GM18508 (cell line): ENCODE measurements at regions not wholly inside any gene's neighbourhood (a gene's known extent, or its start where the extent isn't known, plus 50 kb on each side); places are given as distances from the start of the nearest gene placed in this dataset.
"Not testable (repeated sequence)": the region's sequence is repeated elsewhere in the genome, so short reads cannot be mapped to it uniquely, and the experiment has no call there.

Experiments used
- ATAC-seq: cut with Tn5 transposase; IDR thresholded peaks from one replicate; pipeline ENCODE4 v1.9.1; 2021; ENCODE audit warnings: moderate number of reproducible peaks; ENCODE audit not compliant: insufficient read depth, unreplicated experiment

DNA sequence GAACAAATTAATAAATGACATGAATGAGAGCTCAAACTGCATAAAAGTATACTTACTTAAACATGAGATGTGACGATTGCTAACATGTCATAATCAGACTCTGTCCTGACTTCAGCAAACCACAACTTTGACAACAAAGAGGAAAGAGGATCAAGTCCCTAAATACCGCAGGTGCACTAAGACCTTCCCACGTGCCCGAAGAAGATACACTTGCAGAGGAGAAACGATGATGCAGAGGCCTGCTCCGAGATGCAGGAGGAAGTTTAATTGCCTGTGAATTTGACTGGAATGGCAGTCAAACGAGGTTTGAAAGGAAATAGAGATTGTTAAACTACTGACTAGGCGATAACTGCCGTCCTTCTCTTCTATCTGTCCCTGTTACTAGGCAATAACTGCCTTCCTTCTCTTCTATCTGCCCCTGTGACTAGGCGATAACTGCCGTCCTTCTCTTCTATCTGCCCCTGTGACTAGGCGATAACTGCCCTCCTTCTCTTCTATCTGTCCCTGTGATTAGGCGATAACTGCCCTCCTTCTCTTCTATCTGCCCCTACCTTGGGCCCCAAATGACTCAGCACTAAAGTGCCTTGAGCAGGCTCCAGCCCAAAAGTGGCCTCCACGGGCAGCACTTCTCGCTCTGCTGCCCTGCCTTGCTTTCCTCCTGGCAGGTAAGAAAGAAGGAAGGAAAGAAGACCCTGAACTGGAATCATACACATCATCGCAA is 2226.0 kb upstream of the DEFB115 start:
- ATAC-seq: not testable (repeated sequence)

GRCh38 chr20:29044239-29044638 is 2213.2 kb upstream of the DEFB115 start:
- not testable (repeated sequence) for ATAC-seq

GRCh38 chr20:29050008-29050606 is 2207.4 kb upstream of the DEFB115 start:
- not testable (repeated sequence) for ATAC-seq

DNA sequence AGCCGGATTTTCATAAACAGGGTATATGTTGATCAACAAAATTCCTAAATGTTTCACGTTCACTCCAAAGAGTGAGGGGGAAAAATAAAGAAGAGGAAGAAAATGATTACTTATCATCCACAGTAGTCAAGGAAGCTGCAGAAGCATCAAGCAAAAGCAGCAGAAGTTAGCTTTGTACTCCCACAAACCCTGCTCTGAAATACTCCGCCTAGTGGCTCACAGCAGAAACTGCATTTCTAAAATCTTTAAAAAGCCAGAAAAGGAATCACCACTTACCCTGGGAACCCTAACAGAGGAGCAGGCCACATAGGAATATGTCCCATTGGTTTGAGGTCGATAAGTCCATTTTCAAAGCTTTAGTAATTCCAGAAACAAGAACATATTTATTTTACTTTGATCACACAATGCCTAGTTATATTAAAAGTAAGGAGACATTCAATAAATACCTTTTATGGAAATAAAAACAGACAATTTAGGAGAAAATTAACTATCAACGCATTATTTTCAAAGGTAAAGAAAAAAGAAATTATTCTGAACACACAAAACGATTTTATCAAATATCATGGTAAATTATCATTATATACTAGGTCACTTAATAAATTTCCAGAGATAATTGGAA is 2199.5 kb upstream of the DEFB115 start:
- not testable (repeated sequence) for ATAC-seq

GRCh38 chr20:29062451-29062850 is 2195.0 kb upstream of the DEFB115 start:
- ATAC-seq: not testable (repeated sequence)

GRCh38 chr20:29066341-29066740 is 2191.1 kb upstream of the DEFB115 start:
- not testable (repeated sequence) for ATAC-seq

GRCh38 chr20:29073640-29074039 is 2183.8 kb upstream of the DEFB115 start:
- ATAC-seq: not testable (repeated sequence)

- ATAC-seq: peak; percentile 98
Observed at GRCh38 chr20:29079769-29080690, 2177.4 kb upstream of the DEFB115 start.

DNA sequence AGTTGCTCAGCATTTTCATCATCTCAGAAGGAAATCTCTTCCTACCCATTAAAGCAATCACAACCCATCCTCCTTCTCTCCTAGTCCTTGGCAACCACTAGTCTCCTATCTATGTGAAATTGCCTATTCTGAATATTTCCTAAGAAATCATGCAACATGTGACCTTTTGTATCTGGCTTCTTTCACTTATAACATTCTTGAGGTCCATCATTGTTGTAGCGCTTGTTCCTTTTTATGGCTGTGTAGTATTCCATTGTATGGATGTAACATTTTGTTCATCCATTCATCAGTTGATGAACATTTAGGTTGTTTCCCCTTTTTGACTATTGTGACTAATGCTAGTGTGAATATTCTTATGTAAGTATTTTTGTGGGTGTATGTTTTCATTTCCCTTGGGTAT is 2175.8 kb upstream of the DEFB115 start:
- ATAC-seq: not testable (repeated sequence)

DNA sequence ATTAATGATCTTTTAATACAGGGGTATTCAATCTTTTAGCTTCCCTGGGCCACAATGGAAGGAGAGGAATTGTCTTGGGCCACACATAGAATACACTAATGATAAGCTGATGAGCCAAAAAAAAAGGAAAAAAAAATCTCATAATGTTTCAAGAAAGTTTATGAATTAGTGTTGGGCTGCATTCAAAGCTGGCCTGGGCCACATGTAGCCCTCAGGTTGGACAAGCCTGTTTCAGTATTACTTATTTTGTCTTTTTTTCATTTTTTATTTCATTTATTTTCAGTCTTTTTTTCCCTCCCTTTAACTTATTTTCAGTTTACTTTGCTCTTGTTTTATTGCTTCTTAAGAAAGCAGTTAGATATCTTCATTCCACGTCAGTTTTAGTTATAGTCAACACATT is 2171.8 kb upstream of the DEFB115 start:
- ATAC-seq: no peak

DNA sequence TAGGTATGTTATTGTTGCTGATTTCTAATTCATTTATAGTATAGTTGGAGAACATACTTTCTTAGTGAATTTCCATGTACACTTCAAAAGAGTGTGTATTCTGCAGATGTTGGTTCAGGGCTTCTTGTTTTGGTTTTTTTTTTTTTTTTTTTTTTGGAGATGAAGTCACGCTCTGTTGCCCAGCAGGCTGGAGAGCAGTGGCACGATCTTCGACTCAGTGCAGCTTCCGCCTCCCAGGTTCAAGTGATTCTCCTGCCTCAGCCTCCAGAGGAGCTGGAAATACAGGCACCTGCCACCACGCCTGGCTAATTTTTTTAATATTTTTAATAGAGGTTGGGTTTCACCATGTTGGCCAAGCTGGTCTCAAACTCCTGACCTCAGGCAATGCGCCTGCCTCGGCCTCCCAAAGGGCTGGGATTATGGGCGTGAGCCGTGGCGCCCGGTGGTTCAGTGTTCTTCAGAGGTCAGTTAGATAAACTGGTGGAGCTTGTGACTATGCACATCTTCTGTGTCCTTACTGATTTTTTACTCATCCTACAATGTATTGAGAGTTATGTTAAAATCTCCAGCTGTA is 2171.2 kb upstream of the DEFB115 start:
- ATAC-seq: not testable (repeated sequence)

DNA sequence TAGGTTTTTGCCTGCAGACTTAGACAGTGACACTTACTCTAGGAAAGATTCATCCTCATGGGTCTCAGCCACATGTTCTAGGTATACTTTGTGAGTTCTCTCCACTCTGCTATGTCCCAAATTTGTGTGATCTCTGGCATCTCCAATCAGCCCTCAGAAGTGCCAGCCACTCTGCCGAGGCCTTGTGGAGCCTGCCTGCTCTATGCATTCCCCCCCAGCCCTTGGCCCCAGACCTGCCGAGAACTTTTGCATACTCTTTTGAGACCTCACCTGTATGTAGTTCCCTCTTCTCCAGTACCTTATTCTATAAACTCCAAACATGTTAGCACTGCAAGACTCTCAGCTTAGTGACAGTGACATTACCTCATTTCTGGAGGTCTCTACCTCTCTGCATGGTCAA is 2170.5 kb upstream of the DEFB115 start:
- ATAC-seq: no peak

GRCh38 chr20:29087887-29088286 is 2169.6 kb upstream of the DEFB115 start:
- ATAC-seq: not testable (repeated sequence)

GRCh38 chr20:29088472-29088871 is 2169.0 kb upstream of the DEFB115 start:
- ATAC-seq: not testable (repeated sequence)

- not testable (repeated sequence) for ATAC-seq
Observed at GRCh38 chr20:29089409-29089808, 2168.1 kb upstream of the DEFB115 start.

DNA sequence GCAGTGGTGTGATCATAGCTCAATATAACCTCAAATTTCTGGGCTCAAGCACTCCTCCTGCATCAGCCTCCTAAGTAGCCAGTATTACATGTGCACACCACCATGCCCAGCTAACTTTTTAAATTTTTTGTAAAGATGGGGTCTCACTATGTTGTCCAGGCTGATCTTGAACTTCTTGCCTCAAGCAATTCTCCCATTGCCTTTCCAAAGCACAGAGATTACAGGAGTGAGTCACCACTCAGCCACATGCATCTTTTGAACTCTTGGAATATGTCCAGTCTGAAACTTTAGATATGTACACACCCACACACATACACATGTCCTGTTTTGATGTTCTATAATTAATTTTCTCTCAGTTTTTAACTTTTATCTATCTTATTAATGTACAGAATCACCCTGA is 2163.5 kb upstream of the DEFB115 start:
- ATAC-seq: not testable (repeated sequence)

GRCh38 chr20:29096695-29097094 is 2160.8 kb upstream of the DEFB115 start:
- ATAC-seq: not testable (repeated sequence)

- ATAC-seq: not testable (repeated sequence)
Observed at GRCh38 chr20:29107884-29108283, 2149.6 kb upstream of the DEFB115 start.

DNA sequence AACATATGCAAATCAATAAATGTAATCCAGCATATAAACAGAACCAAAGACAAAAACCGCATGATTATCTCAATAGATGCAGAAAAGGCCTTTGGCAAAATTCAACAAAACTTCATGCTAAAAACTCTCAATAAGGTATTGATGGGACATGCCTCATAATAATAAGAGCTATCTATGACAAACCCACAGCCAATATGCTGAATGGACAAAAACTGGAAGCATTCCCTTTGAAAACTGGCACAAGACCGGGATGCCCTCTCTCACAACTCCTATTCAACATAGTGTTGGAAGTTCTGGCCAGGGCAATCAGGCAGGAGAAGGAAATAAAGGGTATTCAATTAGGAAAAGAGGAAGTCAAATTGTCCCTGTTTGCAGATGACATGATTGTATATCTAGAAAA is 2148.1 kb upstream of the DEFB115 start:
- not testable (repeated sequence) for ATAC-seq

GRCh38 chr20:29115097-29115496 is 2142.4 kb upstream of the DEFB115 start:
- ATAC-seq: not testable (repeated sequence)
